Activated CD4-positive, alpha-beta T cell treated with anti-CD3 and anti-CD28 coated beads for 4 hours (primary cell): ENCODE measurements at regions not wholly inside any gene's neighbourhood (a gene's known extent, or its start where the extent isn't known, plus 50 kb on each side); places are given as distances from the start of the nearest gene placed in this dataset.
"Not testable (repeated sequence)": the region's sequence is repeated elsewhere in the genome, so short reads cannot be mapped to it uniquely, and the experiment has no call there.

Experiments used
- DNase-seq, 2 donors: peaks; one replicate each; pipeline ENCODE4 v3.0.0-alpha.2; 2020

- DNase-seq: no peak
Measured at GRCh38 chr15:77838595-77838994, 205.9 kb upstream of the LINGO1 start.

- no peak for DNase-seq
Measured at GRCh38 chr15:77838061-77838460, 205.3 kb upstream of the LINGO1 start.

- no peak for DNase-seq
Measured at GRCh38 chr15:77837649-77838025, 204.9 kb upstream of the LINGO1 start.

GRCh38 chr15:77836906-77837648 is 204.4 kb upstream of the LINGO1 start:
- no peak for DNase-seq

GRCh38 chr15:77836121-77836692 is 203.5 kb upstream of the LINGO1 start:
- no peak for DNase-seq

- DNase-seq: no peak
Measured at GRCh38 chr15:77834276-77834990, 201.7 kb upstream of the LINGO1 start.

- no peak for DNase-seq
Measured at GRCh38 chr15:77832874-77833273, 200.2 kb upstream of the LINGO1 start.

GRCh38 chr15:77831986-77832385 is 199.3 kb upstream of the LINGO1 start:
- DNase-seq: no peak

- no peak for DNase-seq
Measured at GRCh38 chr15:77830051-77830468, 197.3 kb upstream of the LINGO1 start.

GRCh38 chr15:77829331-77829730 is 196.6 kb upstream of the LINGO1 start:
- not testable (repeated sequence) for DNase-seq

- DNase-seq: no peak
Measured at GRCh38 chr15:77827860-77828259, 195.1 kb upstream of the LINGO1 start.

GRCh38 chr15:77826006-77826695 is 193.4 kb upstream of the LINGO1 start:
- DNase-seq: no peak

- DNase-seq: no peak
Measured at GRCh38 chr15:77825546-77825945, 192.8 kb upstream of the LINGO1 start.

- no peak for DNase-seq
Measured at GRCh38 chr15:77825252-77825542, 192.5 kb upstream of the LINGO1 start.

- DNase-seq: no peak
Measured at GRCh38 chr15:77824361-77825251, 191.9 kb upstream of the LINGO1 start.

- DNase-seq: no peak
Measured at GRCh38 chr15:77823736-77824135, 191.0 kb upstream of the LINGO1 start.

- DNase-seq: no peak
Measured at GRCh38 chr15:77822631-77823230, 190.0 kb upstream of the LINGO1 start.

GRCh38 chr15:77821959-77822256 is 189.2 kb upstream of the LINGO1 start:
- no peak for DNase-seq

- DNase-seq: no peak
Measured at GRCh38 chr15:77821188-77821958, 188.7 kb upstream of the LINGO1 start.

- no peak for DNase-seq
Measured at GRCh38 chr15:77819851-77820728, 187.4 kb upstream of the LINGO1 start.
